Mononuclear cell (primary cell): ENCODE measurements at regions not wholly inside any gene's neighbourhood (a gene's known extent, or its start where the extent isn't known, plus 50 kb on each side); places are given as distances from the start of the nearest gene placed in this dataset.
"Not testable (repeated sequence)": the region's sequence is repeated elsewhere in the genome, so short reads cannot be mapped to it uniquely, and the experiment has no call there.

ENCODE experiments used
- H3K27me3 ChIP-seq: 2 replicates; pipeline ENCODE4 v1.6.0; 2011; ENCODE audit warnings: low read length, control low read depth; ENCODE audit not compliant: insufficient read depth
- H3K4me1 ChIP-seq: 2 replicates; pipeline ENCODE4 v1.5.1; 2011; ENCODE audit warnings: mild to moderate bottlenecking, low read length, control low read depth; ENCODE audit not compliant: insufficient read depth
- H3K4me3 ChIP-seq: 2 replicates; pipeline ENCODE4 v1.5.1; 2011; ENCODE audit warnings: mild to moderate bottlenecking, low read length, moderate library complexity
- H3K9me3 ChIP-seq: 2 replicates; pipeline ENCODE4 v1.5.1; 2011; ENCODE audit warnings: low read depth, mild to moderate bottlenecking, control low read depth, low read length

- Histone ChIP-seq H3K4me3 (no peak overlapping the region), H3K4me1 (no peaks in the 10 kb centered on the region), H3K27me3 (no peaks in the 10 kb centered on the region), H3K9me3 (no peaks in the 10 kb centered on the region)
Measured at GRCh38 chr7:68722044-68722443, 876.2 kb upstream of the AUTS2 start.

DNA sequence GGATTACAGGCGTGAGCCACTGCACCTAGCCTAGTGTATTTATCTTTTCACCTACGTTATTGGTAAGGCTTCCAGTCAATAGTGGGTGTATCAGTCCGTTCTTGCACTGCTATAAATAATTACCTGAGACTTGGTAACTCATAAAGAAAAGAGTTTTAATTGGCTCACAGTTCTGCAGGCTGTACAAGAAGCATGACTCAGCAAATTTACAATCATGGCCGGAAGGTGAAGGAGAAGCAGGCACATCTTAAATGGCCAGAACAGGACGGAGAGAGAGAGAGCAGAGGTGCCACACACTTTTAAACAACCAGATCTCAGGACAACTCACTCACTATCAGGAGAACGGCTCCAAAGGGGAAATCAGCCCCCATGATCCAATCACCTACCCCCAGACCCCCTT lies 873.3 kb upstream of the AUTS2 start:
- Histone ChIP-seq H3K27me3 (no peaks in the 10 kb centered on the region), H3K4me3 (no peak overlapping the region), H3K9me3 (no peaks in the 10 kb centered on the region), H3K4me1 (no peaks in the 10 kb centered on the region)

- Histone ChIP-seq H3K4me1 (no peaks in the 10 kb centered on the region), H3K4me3 (no peak overlapping the region), H3K27me3 (no peaks in the 10 kb centered on the region), H3K9me3 (no peaks in the 10 kb centered on the region)
Measured at GRCh38 chr7:68725843-68726785, 872.2 kb upstream of the AUTS2 start.

DNA sequence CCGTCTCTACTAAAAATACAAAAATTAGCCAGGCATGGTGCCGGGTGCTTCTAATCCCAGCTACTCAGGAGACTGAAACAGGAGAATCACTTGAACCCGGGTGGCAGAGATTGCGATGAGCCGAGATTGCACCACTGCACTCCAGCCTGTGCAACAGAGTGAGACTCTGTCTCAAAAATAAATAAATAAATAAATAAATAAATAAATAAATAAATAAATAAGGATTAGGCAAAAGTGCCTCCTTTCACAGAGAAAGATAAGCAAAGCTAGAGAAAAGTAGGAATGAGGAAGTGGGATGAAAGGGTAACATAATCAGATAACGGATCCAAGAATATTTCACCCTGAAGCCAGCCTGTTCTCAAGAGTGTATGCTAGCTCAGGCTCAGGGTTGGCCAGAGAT lies 869.6 kb upstream of the AUTS2 start:
- H3K27me3 ChIP-seq, H3K4me1 ChIP-seq, H3K4me3 ChIP-seq, H3K9me3 ChIP-seq: not testable (repeated sequence)

DNA sequence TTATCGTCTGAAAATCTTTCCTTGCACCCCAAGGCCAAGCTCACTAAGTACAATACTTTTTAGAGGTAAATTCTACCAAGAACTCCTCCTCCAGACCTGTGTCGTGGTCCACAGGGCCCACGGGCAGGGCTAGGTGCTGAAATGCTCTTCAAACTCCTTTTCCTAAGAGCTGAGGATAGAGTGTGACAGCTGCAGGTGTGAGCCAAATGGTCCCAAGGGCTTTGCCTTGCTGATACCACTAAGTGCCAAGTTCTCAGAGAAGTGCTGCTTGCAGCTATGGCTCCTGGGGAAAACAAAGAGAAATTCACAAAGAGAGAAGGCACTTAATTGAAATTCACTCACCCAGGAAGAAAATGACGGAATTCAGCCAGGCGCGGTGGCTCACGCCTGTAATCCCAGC lies 868.9 kb upstream of the AUTS2 start:
- Histone ChIP-seq H3K4me3 (no peak overlapping the region), H3K9me3 (no peaks in the 10 kb centered on the region), H3K27me3 (no peaks in the 10 kb centered on the region), H3K4me1 (no peaks in the 10 kb centered on the region)

DNA sequence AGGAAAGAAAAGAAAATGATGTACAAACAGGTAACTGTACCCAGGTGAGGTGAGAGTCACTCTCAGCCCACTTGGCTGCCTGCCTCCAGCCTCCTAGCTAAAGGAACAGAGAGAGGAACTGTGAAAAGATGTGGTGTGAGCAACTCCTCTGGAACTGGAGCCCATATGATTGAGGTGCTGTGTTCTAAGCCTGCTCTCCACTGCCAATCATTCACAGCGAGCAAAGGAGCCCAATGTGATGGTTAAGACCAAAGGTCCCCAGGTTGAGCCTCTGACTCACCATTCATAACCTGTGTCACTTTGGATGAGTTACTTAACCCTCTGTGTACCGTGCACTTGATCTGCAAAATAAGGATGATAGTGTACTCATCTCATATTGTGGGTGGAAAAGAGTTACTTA lies 868.1 kb upstream of the AUTS2 start:
- H3K4me3 ChIP-seq: no peak overlapping the region
- no peaks in the 10 kb centered on the region for H3K9me3 ChIP-seq
- no peaks in the 10 kb centered on the region for H3K4me1 ChIP-seq
- H3K27me3 ChIP-seq: no peaks in the 10 kb centered on the region

- Histone ChIP-seq H3K27me3 (no peaks in the 10 kb centered on the region), H3K4me3 (no peak overlapping the region), H3K9me3 (no peaks in the 10 kb centered on the region), H3K4me1 (no peaks in the 10 kb centered on the region)
Measured at GRCh38 chr7:68730964-68731363, 867.3 kb upstream of the AUTS2 start.

- Histone ChIP-seq H3K9me3 (no peaks in the 10 kb centered on the region), H3K4me1 (no peaks in the 10 kb centered on the region), H3K4me3 (no peak overlapping the region), H3K27me3 (no peaks in the 10 kb centered on the region)
Measured at GRCh38 chr7:68733219-68734153, 864.8 kb upstream of the AUTS2 start.

- no peaks in the 10 kb centered on the region for H3K9me3 ChIP-seq
- H3K27me3 ChIP-seq: no peaks in the 10 kb centered on the region
- H3K4me3 ChIP-seq: no peak overlapping the region
- H3K4me1 ChIP-seq: no peaks in the 10 kb centered on the region
Measured at GRCh38 chr7:68734431-68734830, 863.8 kb upstream of the AUTS2 start.

DNA sequence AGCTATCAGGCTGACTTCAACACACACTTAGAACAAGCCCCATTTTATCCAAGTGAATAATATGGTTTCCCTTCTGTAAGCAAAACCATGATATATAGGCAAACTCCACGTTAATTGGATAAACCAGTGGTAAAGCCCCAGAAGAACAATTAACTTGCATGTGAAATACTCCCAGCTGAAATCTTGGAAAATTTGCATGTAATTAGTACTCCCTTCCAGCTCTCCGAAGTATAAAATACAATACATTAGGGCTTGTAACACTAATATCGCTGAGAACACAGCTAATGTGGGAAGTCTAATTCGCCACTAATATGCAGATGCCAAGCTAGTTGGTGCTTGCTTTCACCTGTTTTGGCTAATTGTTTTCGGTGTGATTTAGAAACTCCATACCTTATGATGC lies 859.0 kb upstream of the AUTS2 start:
- Histone ChIP-seq H3K4me1 (no peaks in the 10 kb centered on the region), H3K4me3 (no peak overlapping the region), H3K9me3 (no peaks in the 10 kb centered on the region), H3K27me3 (no peaks in the 10 kb centered on the region)

GRCh38 chr7:68744036-68744435 lies 854.2 kb upstream of the AUTS2 start:
- Histone ChIP-seq H3K27me3 (no peaks in the 10 kb centered on the region), H3K9me3 (no peaks in the 10 kb centered on the region), H3K4me3 (no peak overlapping the region), H3K4me1 (no peaks in the 10 kb centered on the region)

- no peak overlapping the region for H3K4me3 ChIP-seq
- H3K27me3 ChIP-seq: no peaks in the 10 kb centered on the region
- H3K4me1 ChIP-seq: no peaks in the 10 kb centered on the region
- no peaks in the 10 kb centered on the region for H3K9me3 ChIP-seq
Measured at GRCh38 chr7:68748934-68749900, 849.1 kb upstream of the AUTS2 start.

DNA sequence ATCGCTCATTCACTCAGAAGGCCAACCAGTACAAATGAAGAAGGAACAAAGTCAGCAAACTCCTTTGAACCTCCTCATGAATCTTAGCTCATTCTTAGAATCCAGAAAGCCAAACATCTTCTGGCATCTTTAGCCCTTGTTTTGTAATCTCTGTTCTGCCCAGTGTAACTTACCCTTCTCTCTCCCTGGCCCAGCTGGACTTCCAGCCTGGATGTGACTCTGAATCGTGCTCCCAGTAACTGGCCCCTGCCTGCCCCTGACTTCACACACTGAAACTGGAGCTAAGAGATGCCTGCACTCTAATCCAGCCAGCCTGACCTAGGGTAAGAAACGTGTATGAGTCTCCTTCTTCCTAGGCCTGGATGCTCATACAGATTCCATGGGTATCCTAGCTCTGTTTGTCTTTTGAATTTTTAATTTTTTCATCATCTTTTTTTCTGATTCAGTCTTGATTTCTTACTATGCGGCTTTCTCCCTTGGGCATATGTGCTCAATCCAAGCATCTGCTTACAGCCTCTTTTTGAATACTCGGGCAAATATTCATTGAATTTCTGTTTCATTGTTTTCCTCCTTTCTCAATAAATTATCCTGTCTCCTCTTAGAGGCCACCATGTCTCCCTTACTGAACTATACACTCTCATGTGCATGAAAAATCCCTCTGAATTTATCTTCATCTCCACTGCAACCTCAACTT lies 845.6 kb upstream of the AUTS2 start:
- H3K27me3 ChIP-seq: no peaks in the 10 kb centered on the region
- no peaks in the 10 kb centered on the region for H3K4me1 ChIP-seq
- H3K9me3 ChIP-seq: no peaks in the 10 kb centered on the region
- no peak overlapping the region for H3K4me3 ChIP-seq

DNA sequence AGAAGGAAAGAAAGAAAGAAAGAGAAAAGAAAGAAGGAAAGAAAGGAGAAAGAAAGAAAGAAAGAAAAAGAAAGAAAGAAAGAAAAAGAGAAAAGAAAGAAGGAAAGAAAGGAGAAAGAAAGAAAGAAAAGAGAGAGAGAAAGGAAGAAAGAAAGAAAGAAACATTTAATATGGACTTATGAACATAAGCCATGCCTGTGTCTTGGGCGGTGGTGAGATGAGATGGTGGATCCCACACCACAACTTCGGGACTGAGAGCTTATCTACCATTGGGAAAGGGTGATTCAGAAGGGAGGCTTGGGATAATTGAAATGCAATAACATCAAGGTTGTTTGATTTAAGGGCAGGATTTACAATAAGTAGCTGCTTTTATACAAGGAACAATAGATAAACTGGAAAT lies 843.9 kb upstream of the AUTS2 start:
- H3K4me3 ChIP-seq: no peak overlapping the region
- no peaks in the 10 kb centered on the region for H3K27me3 ChIP-seq
- H3K4me1 ChIP-seq: no peaks in the 10 kb centered on the region
- H3K9me3 ChIP-seq: no peaks in the 10 kb centered on the region
